GM23338 (cell line): ENCODE measurements at regions not wholly inside any gene's neighbourhood (a gene's known extent, or its start where the extent isn't known, plus 50 kb on each side); places are given as distances from the start of the nearest gene placed in this dataset.
A peak's percentile ranks its signal among the peaks of the same experiment; 100 is the strongest.

ENCODE experiments used
- ATAC-seq: fragments of 200-7000 bp; cut with Tn5 transposase; 3 replicates; pipeline ENCODE4 v1.9.1; 2020
- DNase-seq: peaks from one replicate; pipeline ENCODE4 v3.0.0-alpha.2; 2015; ENCODE audit warnings: low spot score
- H2AFZ ChIP-seq: fragments of 200-600 bp; sonication (generic); 2 replicates; pipeline ENCODE4 v1.8.0; 2016; ENCODE audit warnings: antibody characterized with exemption, mild to moderate bottlenecking, moderate library complexity
- H3F3A ChIP-seq: fragments of 200-600 bp; sonication (generic); replicated peaks from 2 replicates; pipeline ENCODE4 v1.8.0; 2017; ENCODE audit warnings: antibody characterized with exemption, mixed run types, low read depth
- H3K27ac ChIP-seq: fragments of 200-600 bp; sonication (generic); 2 replicates; pipeline ENCODE4 v1.6.1; 2016; ENCODE audit warnings: low read depth
- H3K27me3 ChIP-seq: fragments of 200-600 bp; sonication (generic); 2 replicates; pipeline ENCODE4 v1.8.0; 2016; ENCODE audit warnings: mild to moderate bottlenecking, mixed run types, moderate library complexity; ENCODE audit not compliant: insufficient read depth
- H3K36me3 ChIP-seq: fragments of 200-600 bp; sonication (generic); 2 replicates; pipeline ENCODE4 v1.8.0; 2016; ENCODE audit warnings: mild to moderate bottlenecking; ENCODE audit not compliant: insufficient read depth
- H3K4me1 ChIP-seq: fragments of 200-600 bp; sonication (generic); 2 replicates; pipeline ENCODE4 v1.8.0; 2016; ENCODE audit warnings: mild to moderate bottlenecking, moderate library complexity; ENCODE audit not compliant: insufficient read depth
- H3K4me2 ChIP-seq: fragments of 200-600 bp; sonication (generic); 2 replicates; pipeline ENCODE4 v1.7.1; 2017; ENCODE audit warnings: mixed run types
- H3K4me3 ChIP-seq: fragments of 200-600 bp; sonication (generic); 2 replicates; pipeline ENCODE4 v1.6.1; 2016; ENCODE audit warnings: mixed run types
- H3K79me2 ChIP-seq: fragments of 200-600 bp; sonication (generic); replicated peaks from 2 replicates; pipeline ENCODE4 v1.8.0; 2017; ENCODE audit warnings: mild to moderate bottlenecking; ENCODE audit not compliant: insufficient read depth
- H3K9me2 ChIP-seq: fragments of 200-600 bp; sonication (generic); 2 replicates; pipeline ENCODE4 v1.8.0; 2017; ENCODE audit not compliant: insufficient read depth
- H4K20me1 ChIP-seq: fragments of 200-600 bp; sonication (generic); replicated peaks from 2 replicates; pipeline ENCODE4 v1.8.0; 2017; ENCODE audit warnings: mild to moderate bottlenecking; ENCODE audit not compliant: insufficient read depth
- H3K27ac Mint-ChIP-seq: 2 replicates; pipeline ENCODE4 v1.8.0; 2020; ENCODE audit warnings: inconsistent platforms, mild to moderate bottlenecking, moderate library complexity, mixed read lengths
- H3K27me3 Mint-ChIP-seq: 3 replicates; pipeline ENCODE4 v1.8.0; 2022; ENCODE audit warnings: low read depth, mild to moderate bottlenecking, moderate library complexity, mixed read lengths, inconsistent platforms; ENCODE audit not compliant: insufficient read depth, poor library complexity
- H3K36me3 Mint-ChIP-seq: 3 replicates; pipeline ENCODE4 v1.8.0; 2021; ENCODE audit warnings: low read depth, mild to moderate bottlenecking, inconsistent platforms, moderate library complexity, mixed read lengths
- H3K4me1 Mint-ChIP-seq: 3 replicates; pipeline ENCODE4 v1.8.0; 2020; ENCODE audit warnings: mild to moderate bottlenecking, inconsistent platforms, mixed read lengths
- H3K4me3 Mint-ChIP-seq: 3 replicates; pipeline ENCODE4 v1.8.0; 2021; ENCODE audit warnings: moderate library complexity, mild to moderate bottlenecking, inconsistent platforms, mixed read lengths
- H3K9me3 Mint-ChIP-seq: 3 replicates; pipeline ENCODE4 v1.8.0; 2020; ENCODE audit warnings: moderate library complexity, mild to moderate bottlenecking, inconsistent platforms, mixed read lengths
- CREB1 ChIP-seq: fragments of 250-450 bp; sonication (Bioruptor Pico); IDR thresholded peaks from 2 replicates; pipeline ENCODE4 v1.5.0; 2020; ENCODE audit warnings: low read depth, mild to moderate bottlenecking, moderate library complexity
- STAT1 ChIP-seq: IDR thresholded peaks from one replicate; pipeline ENCODE4 v1.6.1; 2016; ENCODE audit warnings: antibody characterized with exemption; ENCODE audit not compliant: unreplicated experiment
- ZNF331 ChIP-seq: fragments of 250-450 bp; sonication (Bioruptor Pico); IDR thresholded peaks from 2 replicates; pipeline ENCODE4 v1.5.0; 2020; ENCODE audit warnings: low read depth, mild to moderate bottlenecking, moderate library complexity
- TF ChIP-seq, protein P1 (sequence below): fragments of 250-450 bp; sonication (Bioruptor Pico); IDR thresholded peaks from 2 replicates; pipeline ENCODE4 v1.5.0; 2020; ENCODE audit warnings: mild to moderate bottlenecking, moderate library complexity
- TF ChIP-seq, protein P2 (sequence below): IDR thresholded peaks from one replicate; pipeline ENCODE4 v1.6.1; 2018; ENCODE audit warnings: antibody characterized with exemption; ENCODE audit not compliant: unreplicated experiment

DNA sequence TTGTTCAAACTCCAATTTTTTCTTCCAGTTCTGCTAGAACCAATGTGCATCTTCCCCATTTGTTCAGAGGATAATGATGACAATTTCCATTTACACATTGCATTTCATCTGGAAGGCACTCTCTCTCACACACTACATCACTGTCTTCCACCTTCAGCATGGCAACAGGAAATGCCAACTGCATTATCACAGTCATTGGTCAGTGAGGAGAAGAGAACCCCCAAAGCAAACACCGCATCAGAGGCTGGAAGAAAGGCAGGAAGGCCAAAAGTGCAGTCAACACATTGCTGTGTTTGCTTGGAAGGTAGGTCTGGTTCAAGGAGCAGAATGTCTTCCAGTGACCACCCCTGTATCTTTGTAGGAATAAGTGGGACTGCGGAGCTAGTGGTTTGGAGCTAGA is 192.2 kb upstream of the RHOBTB1 start:
- Mint-ChIP-seq H3K4me1 (peaks cover 33% of the 10 kb centered on the region), H3K36me3 (peaks cover 16% of the 10 kb centered on the region; the same call in 2 of the 3 replicates), H3K27ac (peak overlapping the region; percentile 16), H3K4me3 (no peak overlapping the region), H3K27me3 (no peaks in the 10 kb centered on the region), H3K9me3 (peaks cover 22% of the 10 kb centered on the region)
- Histone ChIP-seq H3K27ac (0 out of 2 replicates have a peak overlapping the region, but pooled peaks have one; percentile 48), H3K4me3 (no peak overlapping the region), H3K4me2 (no peak overlapping the region), H3K27me3 (no peaks in the 10 kb centered on the region), H4K20me1 (no peaks in the 10 kb centered on the region), H3K36me3 (no peaks in the 10 kb centered on the region), H3K4me1 (peaks cover 36% of the 10 kb centered on the region), H3K79me2 (no peaks in the 10 kb centered on the region), H2AFZ (no peak overlapping the region), H3K9me2 (no peaks in the 10 kb centered on the region), H3F3A (no peaks in the 10 kb centered on the region)
- DNase-seq (peak; percentile 32), ATAC-seq (peak; percentile 43; the same call in 1 of the 3 replicates)
- TF ChIP-seq, protein P1, sequence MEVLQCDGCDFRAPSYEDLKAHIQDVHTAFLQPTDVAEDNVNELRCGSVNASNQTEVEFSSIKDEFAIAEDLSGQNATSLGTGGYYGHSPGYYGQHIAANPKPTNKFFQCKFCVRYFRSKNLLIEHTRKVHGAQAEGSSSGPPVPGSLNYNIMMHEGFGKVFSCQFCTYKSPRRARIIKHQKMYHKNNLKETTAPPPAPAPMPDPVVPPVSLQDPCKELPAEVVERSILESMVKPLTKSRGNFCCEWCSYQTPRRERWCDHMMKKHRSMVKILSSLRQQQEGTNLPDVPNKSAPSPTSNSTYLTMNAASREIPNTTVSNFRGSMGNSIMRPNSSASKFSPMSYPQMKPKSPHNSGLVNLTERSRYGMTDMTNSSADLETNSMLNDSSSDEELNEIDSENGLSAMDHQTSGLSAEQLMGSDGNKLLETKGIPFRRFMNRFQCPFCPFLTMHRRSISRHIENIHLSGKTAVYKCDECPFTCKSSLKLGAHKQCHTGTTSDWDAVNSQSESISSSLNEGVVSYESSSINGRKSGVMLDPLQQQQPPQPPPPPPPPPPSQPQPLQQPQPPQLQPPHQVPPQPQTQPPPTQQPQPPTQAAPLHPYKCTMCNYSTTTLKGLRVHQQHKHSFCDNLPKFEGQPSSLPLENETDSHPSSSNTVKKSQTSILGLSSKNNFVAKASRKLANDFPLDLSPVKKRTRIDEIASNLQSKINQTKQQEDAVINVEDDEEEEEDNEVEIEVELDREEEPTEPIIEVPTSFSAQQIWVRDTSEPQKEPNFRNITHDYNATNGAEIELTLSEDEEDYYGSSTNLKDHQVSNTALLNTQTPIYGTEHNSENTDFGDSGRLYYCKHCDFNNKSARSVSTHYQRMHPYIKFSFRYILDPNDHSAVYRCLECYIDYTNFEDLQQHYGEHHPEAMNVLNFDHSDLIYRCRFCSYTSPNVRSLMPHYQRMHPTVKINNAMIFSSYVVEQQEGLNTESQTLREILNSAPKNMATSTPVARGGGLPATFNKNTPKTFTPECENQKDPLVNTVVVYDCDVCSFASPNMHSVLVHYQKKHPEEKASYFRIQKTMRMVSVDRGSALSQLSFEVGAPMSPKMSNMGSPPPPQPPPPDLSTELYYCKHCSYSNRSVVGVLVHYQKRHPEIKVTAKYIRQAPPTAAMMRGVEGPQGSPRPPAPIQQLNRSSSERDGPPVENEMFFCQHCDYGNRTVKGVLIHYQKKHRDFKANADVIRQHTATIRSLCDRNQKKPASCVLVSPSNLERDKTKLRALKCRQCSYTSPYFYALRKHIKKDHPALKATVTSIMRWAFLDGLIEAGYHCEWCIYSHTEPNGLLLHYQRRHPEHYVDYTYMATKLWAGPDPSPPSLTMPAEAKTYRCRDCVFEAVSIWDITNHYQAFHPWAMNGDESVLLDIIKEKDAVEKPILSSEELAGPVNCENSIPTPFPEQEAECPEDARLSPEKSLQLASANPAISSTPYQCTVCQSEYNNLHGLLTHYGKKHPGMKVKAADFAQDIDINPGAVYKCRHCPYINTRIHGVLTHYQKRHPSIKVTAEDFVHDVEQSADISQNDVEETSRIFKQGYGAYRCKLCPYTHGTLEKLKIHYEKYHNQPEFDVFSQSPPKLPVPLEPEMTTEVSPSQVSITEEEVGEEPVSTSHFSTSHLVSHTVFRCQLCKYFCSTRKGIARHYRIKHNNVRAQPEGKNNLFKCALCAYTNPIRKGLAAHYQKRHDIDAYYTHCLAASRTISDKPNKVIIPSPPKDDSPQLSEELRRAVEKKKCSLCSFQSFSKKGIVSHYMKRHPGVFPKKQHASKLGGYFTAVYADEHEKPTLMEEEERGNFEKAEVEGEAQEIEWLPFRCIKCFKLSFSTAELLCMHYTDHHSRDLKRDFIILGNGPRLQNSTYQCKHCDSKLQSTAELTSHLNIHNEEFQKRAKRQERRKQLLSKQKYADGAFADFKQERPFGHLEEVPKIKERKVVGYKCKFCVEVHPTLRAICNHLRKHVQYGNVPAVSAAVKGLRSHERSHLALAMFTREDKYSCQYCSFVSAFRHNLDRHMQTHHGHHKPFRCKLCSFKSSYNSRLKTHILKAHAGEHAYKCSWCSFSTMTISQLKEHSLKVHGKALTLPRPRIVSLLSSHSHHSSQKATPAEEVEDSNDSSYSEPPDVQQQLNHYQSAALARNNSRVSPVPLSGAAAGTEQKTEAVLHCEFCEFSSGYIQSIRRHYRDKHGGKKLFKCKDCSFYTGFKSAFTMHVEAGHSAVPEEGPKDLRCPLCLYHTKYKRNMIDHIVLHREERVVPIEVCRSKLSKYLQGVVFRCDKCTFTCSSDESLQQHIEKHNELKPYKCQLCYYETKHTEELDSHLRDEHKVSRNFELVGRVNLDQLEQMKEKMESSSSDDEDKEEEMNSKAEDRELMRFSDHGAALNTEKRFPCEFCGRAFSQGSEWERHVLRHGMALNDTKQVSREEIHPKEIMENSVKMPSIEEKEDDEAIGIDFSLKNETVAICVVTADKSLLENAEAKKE (CRISPR knock-in tag): no peak
- TF ChIP-seq CREB1 (CRISPR knock-in tag): 0 out of 2 replicates have a peak, but pooled peaks have one; percentile 17

DNA sequence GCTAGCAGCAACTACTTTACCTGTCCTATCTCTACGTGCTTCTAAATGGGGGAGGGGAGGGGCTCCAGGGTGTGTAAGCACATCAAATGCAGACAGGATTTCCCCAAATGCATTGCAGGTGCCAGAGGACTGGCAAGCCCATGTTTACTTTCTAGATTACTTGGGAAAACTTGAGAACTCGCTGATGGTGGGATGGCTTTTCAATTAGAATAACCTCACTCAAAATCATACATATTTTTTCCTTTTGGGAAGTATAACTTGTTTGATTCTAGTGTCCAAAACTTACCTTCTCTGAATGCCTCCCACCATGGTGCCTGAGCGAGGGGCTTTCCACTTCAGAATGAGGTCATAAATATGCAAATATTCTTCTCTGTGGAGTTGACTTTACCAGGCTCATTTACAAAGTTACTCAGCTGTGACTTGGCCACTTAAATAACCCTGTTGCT is 191.3 kb upstream of the RHOBTB1 start:
- Histone ChIP-seq H4K20me1 (no peaks in the 10 kb centered on the region), H3F3A (no peaks in the 10 kb centered on the region), H3K4me2 (peak overlapping the region; percentile 31), H3K27me3 (no peaks in the 10 kb centered on the region), H3K4me3 (no peak overlapping the region), H3K36me3 (no peaks in the 10 kb centered on the region), H3K27ac (peak overlapping the region; percentile 48), H3K79me2 (no peaks in the 10 kb centered on the region), H3K4me1 (peaks cover 36% of the 10 kb centered on the region), H3K9me2 (no peaks in the 10 kb centered on the region), H2AFZ (peak overlapping the region; percentile 38; the same call in 1 of the 2 replicates)
- Mint-ChIP-seq H3K4me1 (peaks cover 33% of the 10 kb centered on the region), H3K36me3 (peaks cover 16% of the 10 kb centered on the region; the same call in 2 of the 3 replicates), H3K9me3 (peaks cover 22% of the 10 kb centered on the region), H3K4me3 (no peak overlapping the region), H3K27me3 (no peaks in the 10 kb centered on the region), H3K27ac (0 out of 2 replicates have a peak overlapping the region, but pooled peaks have one; percentile 73)
- ATAC-seq: no peak; the same call in 2 of the 3 replicates
- TF ChIP-seq ZNF331 (no peak), STAT1 (no peak)
- TF ChIP-seq, protein P2, sequence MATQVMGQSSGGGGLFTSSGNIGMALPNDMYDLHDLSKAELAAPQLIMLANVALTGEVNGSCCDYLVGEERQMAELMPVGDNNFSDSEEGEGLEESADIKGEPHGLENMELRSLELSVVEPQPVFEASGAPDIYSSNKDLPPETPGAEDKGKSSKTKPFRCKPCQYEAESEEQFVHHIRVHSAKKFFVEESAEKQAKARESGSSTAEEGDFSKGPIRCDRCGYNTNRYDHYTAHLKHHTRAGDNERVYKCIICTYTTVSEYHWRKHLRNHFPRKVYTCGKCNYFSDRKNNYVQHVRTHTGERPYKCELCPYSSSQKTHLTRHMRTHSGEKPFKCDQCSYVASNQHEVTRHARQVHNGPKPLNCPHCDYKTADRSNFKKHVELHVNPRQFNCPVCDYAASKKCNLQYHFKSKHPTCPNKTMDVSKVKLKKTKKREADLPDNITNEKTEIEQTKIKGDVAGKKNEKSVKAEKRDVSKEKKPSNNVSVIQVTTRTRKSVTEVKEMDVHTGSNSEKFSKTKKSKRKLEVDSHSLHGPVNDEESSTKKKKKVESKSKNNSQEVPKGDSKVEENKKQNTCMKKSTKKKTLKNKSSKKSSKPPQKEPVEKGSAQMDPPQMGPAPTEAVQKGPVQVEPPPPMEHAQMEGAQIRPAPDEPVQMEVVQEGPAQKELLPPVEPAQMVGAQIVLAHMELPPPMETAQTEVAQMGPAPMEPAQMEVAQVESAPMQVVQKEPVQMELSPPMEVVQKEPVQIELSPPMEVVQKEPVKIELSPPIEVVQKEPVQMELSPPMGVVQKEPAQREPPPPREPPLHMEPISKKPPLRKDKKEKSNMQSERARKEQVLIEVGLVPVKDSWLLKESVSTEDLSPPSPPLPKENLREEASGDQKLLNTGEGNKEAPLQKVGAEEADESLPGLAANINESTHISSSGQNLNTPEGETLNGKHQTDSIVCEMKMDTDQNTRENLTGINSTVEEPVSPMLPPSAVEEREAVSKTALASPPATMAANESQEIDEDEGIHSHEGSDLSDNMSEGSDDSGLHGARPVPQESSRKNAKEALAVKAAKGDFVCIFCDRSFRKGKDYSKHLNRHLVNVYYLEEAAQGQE: no peak
- DNase-seq: peak; percentile 35
